WTC11 (cell line): ENCODE measurements at regions not wholly inside any gene's neighbourhood (a gene's known extent, or its start where the extent isn't known, plus 50 kb on each side); places are given as distances from the start of the nearest gene placed in this dataset.

Source experiments
- ATAC-seq: fragments of 200-7000 bp; cut with Tn5 transposase; 2 replicates; pipeline ENCODE4 v1.10.0; 2021; ENCODE audit warnings: mild to moderate bottlenecking, moderate library complexity
- CTCF ChIA-PET: fragments of 300-600 bp; sonication (Branson Sonifier 250); formaldehyde crosslinking; loops from one replicate; lab custom pipeline; 2021; ENCODE audit warnings: antibody characterized with exemption; lab: Charles Lee
- POLR2A ChIA-PET: fragments of 350-600 bp; sonication (Branson Sonifier 250); formaldehyde crosslinking; loops from one replicate; lab custom pipeline; 2021; ENCODE audit warnings: antibody characterized with exemption; lab: Charles Lee
- DNase-seq: peaks from one replicate; pipeline ENCODE4 v3.0.0; 2021; ENCODE audit warnings: low spot score
- H3K27ac Mint-ChIP-seq: 2 replicates; pipeline ENCODE4 v1.8.0; 2021; ENCODE audit warnings: mixed read lengths
- H3K27me3 Mint-ChIP-seq: 2 replicates; pipeline ENCODE4 v1.8.0; 2021; ENCODE audit warnings: low read depth, mild to moderate bottlenecking, moderate library complexity, mixed read lengths
- H3K36me3 Mint-ChIP-seq: 2 replicates; pipeline ENCODE4 v1.8.0; 2021; ENCODE audit warnings: mixed read lengths
- H3K4me1 Mint-ChIP-seq: 2 replicates; pipeline ENCODE4 v1.8.0; 2022; ENCODE audit warnings: mixed read lengths
- H3K4me3 Mint-ChIP-seq: 2 replicates; pipeline ENCODE4 v1.8.0; 2021; ENCODE audit warnings: mild to moderate bottlenecking, moderate library complexity, mixed read lengths
- H3K9me3 Mint-ChIP-seq: 2 replicates; pipeline ENCODE4 v1.8.0; 2021; ENCODE audit warnings: mixed read lengths
- GABPB1 ChIP-seq: sonication (generic); formaldehyde crosslinking; IDR thresholded peaks from 2 replicates; pipeline ENCODE4 v1.8.1; 2023; ENCODE audit warnings: mild to moderate bottlenecking, missing genetic modification reagents
- GRHL2 ChIP-seq: fragments of 250-450 bp; sonication (Bioruptor Pico); IDR thresholded peaks from 2 replicates; pipeline ENCODE4 v1.8.0; 2022; ENCODE audit warnings: mild to moderate bottlenecking, moderate library complexity; ENCODE audit not compliant: insufficient replicate concordance, severe bottlenecking
- GTF2I ChIP-seq: fragments of 250-450 bp; sonication (Bioruptor Pico); conservative IDR thresholded peaks from 2 replicates; pipeline ENCODE4 v1.4.0; 2021; ENCODE audit warnings: mild to moderate bottlenecking
- NFATC4 ChIP-seq: fragments of 250-450 bp; sonication (Bioruptor Pico); IDR thresholded peaks from 2 replicates; pipeline ENCODE4 v1.9.0; 2021; ENCODE audit warnings: mild to moderate bottlenecking
- NFYB ChIP-seq: sonication (generic); formaldehyde crosslinking; conservative IDR thresholded peaks from 2 replicates; pipeline ENCODE4 v1.8.0; 2022; ENCODE audit warnings: low read depth, missing genetic modification reagents
- PRRX2 ChIP-seq: fragments of 250-450 bp; sonication (Bioruptor Pico); IDR thresholded peaks from 2 replicates; pipeline ENCODE4 v1.8.0; 2021; ENCODE audit warnings: mild to moderate bottlenecking
- RELA ChIP-seq: sonication (generic); formaldehyde crosslinking; IDR thresholded peaks from 2 replicates; pipeline ENCODE4 v1.8.1; 2022; ENCODE audit warnings: missing genetic modification reagents, mild to moderate bottlenecking, borderline replicate concordance
- SOX15 ChIP-seq: fragments of 250-450 bp; sonication (Bioruptor Pico); IDR thresholded peaks from 2 replicates; pipeline ENCODE4 v1.9.0; 2021; ENCODE audit warnings: mild to moderate bottlenecking
- TCF7 ChIP-seq: sonication (generic); formaldehyde crosslinking; IDR thresholded peaks from 2 replicates; pipeline ENCODE4 v1.8.0; 2022; ENCODE audit warnings: mild to moderate bottlenecking, low read depth, missing genetic modification reagents, moderate library complexity
- TEAD1 ChIP-seq: sonication (generic); formaldehyde crosslinking; IDR thresholded peaks from 2 replicates; pipeline ENCODE4 v1.8.0; 2022; ENCODE audit warnings: mild to moderate bottlenecking, missing genetic modification reagents
- ZNF263 ChIP-seq: sonication (generic); formaldehyde crosslinking; IDR thresholded peaks from 2 replicates; pipeline ENCODE4 v1.8.1; 2022; ENCODE audit warnings: low read depth, mild to moderate bottlenecking, moderate library complexity, missing genetic modification reagents
- TF ChIP-seq, protein P1 (sequence below): sonication (generic); formaldehyde crosslinking; IDR thresholded peaks from 2 replicates; pipeline ENCODE4 v1.8.0; 2022; ENCODE audit warnings: mild to moderate bottlenecking, missing genetic modification reagents
- TF ChIP-seq, protein P2 (sequence below): fragments of 250-450 bp; sonication (Bioruptor Pico); IDR thresholded peaks from 2 replicates; pipeline ENCODE4 v1.9.0; 2021; ENCODE audit warnings: mild to moderate bottlenecking, borderline replicate concordance
- TF ChIP-seq, protein P3 (sequence below): fragments of 250-450 bp; sonication (Bioruptor Pico); IDR thresholded peaks from 2 replicates; pipeline ENCODE4 v2.1.2; 2022; ENCODE audit warnings: mild to moderate bottlenecking, moderate library complexity
- TF ChIP-seq, protein P4 (sequence below): sonication (generic); formaldehyde crosslinking; IDR thresholded peaks from 2 replicates; pipeline ENCODE4 v1.8.1; 2022; ENCODE audit warnings: low read depth, mild to moderate bottlenecking, moderate library complexity, missing genetic modification reagents, borderline replicate concordance
- TF ChIP-seq, protein P5 (sequence below): sonication (generic); formaldehyde crosslinking; IDR thresholded peaks from 2 replicates; pipeline ENCODE4 v1.8.1; 2022; ENCODE audit warnings: low read depth, missing genetic modification reagents, borderline replicate concordance

DNA sequence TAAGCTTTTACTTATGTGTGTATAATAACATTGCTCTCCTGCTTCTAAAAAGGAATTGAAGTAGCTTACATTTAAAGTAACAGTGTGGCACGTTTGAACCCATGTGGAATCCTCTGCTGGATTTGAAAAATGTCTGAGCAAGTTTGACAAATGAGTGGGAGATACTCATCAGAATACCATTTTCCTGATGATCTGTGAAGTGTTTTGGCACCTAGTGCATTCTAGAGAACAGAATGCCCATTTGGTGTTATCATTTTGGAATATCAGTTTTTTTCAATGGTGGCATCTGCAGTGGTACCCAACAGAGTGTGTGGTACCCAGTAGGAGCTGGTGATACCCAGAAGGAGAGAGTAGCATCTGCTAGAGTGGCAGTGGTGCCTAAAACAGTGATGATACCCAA lies 471.1 kb downstream of the PLK2 start (continued):
- TF ChIP-seq RELA, result no peak
- TF ChIP-seq GRHL2 (CRISPR knock-in tag), result no peak
- TF ChIP-seq, protein P1, sequence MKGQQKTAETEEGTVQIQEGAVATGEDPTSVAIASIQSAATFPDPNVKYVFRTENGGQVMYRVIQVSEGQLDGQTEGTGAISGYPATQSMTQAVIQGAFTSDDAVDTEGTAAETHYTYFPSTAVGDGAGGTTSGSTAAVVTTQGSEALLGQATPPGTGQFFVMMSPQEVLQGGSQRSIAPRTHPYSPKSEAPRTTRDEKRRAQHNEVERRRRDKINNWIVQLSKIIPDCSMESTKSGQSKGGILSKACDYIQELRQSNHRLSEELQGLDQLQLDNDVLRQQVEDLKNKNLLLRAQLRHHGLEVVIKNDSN, result no peak

DNA sequence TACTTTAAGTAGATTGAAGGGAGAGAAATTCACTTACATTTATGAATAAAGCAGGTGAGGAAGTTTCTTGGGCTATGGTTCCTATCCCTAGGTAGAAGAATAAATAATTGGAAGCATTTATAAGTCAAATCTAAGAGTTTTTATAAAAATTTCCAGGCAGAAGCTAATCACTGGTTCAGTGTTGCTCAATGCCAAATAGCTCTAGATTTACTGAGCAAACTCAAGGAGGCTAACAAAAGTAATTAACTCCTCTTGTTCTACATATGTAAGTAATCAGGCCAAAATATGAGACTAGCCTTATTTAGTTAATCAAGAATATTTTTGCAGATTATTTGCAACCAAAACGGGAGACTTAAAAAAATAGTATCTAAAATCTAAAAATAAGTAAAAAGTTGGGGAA lies 472.3 kb downstream of the PLK2 start:
- peaks cover 2% of the 10 kb centered on the region; the same call in 1 of the 2 replicates for H3K9me3 Mint-ChIP-seq
- no peaks in the 10 kb centered on the region for H3K36me3 Mint-ChIP-seq
- no peaks in the 10 kb centered on the region for H3K27me3 Mint-ChIP-seq
- TF ChIP-seq, protein P2, sequence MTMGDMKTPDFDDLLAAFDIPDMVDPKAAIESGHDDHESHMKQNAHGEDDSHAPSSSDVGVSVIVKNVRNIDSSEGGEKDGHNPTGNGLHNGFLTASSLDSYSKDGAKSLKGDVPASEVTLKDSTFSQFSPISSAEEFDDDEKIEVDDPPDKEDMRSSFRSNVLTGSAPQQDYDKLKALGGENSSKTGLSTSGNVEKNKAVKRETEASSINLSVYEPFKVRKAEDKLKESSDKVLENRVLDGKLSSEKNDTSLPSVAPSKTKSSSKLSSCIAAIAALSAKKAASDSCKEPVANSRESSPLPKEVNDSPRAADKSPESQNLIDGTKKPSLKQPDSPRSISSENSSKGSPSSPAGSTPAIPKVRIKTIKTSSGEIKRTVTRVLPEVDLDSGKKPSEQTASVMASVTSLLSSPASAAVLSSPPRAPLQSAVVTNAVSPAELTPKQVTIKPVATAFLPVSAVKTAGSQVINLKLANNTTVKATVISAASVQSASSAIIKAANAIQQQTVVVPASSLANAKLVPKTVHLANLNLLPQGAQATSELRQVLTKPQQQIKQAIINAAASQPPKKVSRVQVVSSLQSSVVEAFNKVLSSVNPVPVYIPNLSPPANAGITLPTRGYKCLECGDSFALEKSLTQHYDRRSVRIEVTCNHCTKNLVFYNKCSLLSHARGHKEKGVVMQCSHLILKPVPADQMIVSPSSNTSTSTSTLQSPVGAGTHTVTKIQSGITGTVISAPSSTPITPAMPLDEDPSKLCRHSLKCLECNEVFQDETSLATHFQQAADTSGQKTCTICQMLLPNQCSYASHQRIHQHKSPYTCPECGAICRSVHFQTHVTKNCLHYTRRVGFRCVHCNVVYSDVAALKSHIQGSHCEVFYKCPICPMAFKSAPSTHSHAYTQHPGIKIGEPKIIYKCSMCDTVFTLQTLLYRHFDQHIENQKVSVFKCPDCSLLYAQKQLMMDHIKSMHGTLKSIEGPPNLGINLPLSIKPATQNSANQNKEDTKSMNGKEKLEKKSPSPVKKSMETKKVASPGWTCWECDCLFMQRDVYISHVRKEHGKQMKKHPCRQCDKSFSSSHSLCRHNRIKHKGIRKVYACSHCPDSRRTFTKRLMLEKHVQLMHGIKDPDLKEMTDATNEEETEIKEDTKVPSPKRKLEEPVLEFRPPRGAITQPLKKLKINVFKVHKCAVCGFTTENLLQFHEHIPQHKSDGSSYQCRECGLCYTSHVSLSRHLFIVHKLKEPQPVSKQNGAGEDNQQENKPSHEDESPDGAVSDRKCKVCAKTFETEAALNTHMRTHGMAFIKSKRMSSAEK (CRISPR knock-in tag), result no peak
- TF ChIP-seq TCF7 (CRISPR knock-in tag), result no peak
- TF ChIP-seq, all 79 proteins: peak for 0
- ChIA-PET CTCF (interaction anchor here (0.9 kb wide), 1 partner anchor 18 kb away, joined by 3 read pairs; no protein-coding TSS in a partner anchor), POLR2A (no interaction called here)
- Mint-ChIP-seq H3K4me3 (no peak overlapping the region), H3K4me1 (0 out of 2 replicates have a peak, but pooled peaks cover 3% of the 10 kb centered on the region), H3K27ac (no peak overlapping the region)
- DNase-seq (no peak), ATAC-seq (no peak)

DNA sequence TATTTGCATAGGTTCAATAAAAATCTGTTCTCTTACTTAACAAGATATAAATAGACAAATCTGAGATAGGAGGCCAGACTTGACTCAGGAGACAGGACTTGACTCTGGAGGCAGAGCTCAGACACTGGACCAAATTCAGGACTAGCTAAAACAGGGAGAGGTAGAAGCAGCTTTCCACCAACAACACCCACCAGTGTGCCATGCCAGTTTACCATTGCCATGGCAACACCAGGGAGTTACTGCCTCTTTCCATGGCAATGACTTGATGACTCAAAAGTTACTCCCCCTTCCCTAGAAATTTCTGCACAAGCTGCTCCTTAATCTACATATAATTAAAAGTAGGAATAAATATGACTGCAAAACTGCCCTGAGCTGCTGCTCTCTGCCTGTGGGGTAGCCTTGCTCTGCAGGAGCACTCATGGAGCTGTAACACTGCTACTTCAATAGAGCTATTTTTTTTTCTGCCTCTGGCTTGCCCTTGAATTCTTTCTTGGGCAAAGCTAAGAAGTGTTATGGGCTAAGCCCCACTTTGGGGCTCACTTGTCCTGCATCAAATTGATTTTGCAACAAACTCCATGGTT lies 473.0 kb downstream of the PLK2 start:
- ChIA-PET POLR2A (no interaction called here), CTCF (interaction anchor here (0.9 kb wide), 1 partner anchor 18 kb away, joined by 3 read pairs; no protein-coding TSS in a partner anchor)
- Mint-ChIP-seq H3K9me3 (no peaks in the 10 kb centered on the region), H3K27ac (no peak overlapping the region), H3K4me3 (no peak overlapping the region), H3K36me3 (no peaks in the 10 kb centered on the region), H3K4me1 (0 out of 2 replicates have a peak, but pooled peaks cover 3% of the 10 kb centered on the region), H3K27me3 (no peaks in the 10 kb centered on the region)
- no peak for TF ChIP-seq NFATC4 (CRISPR knock-in tag)
- no peak for TF ChIP-seq ZNF263 (CRISPR knock-in tag)
- DNase-seq, result no peak
- ATAC-seq, result no peak

DNA sequence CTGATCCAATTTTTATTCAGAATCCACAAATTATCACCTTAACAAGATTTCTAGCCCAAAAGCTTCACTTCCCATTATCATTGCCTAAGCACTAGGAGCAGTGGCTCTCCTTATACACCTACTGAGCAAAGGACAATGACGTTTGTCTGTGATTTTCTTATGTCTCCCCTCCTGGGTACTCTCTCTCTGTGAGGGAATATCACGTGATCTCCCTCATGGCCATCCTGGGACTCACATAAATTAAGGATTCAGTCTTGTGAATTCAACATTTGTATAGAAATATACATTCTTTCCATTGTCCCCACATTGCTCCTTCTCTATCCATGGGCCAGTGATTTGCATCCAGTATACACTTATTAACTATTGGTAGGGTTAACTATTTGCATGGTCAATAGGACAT lies 476.5 kb downstream of the PLK2 start:
- no peak for DNase-seq
- POLR2A ChIA-PET, result no interaction called here
- ATAC-seq, result no peak
- Mint-ChIP-seq H3K27ac (no peak overlapping the region), H3K27me3 (no peaks in the 10 kb centered on the region), H3K4me3 (no peak overlapping the region), H3K9me3 (no peaks in the 10 kb centered on the region), H3K4me1 (no peaks in the 10 kb centered on the region), H3K36me3 (no peaks in the 10 kb centered on the region)
- TF ChIP-seq TCF7 (CRISPR knock-in tag), result no peak
- CTCF ChIA-PET, result no interaction called here

DNA sequence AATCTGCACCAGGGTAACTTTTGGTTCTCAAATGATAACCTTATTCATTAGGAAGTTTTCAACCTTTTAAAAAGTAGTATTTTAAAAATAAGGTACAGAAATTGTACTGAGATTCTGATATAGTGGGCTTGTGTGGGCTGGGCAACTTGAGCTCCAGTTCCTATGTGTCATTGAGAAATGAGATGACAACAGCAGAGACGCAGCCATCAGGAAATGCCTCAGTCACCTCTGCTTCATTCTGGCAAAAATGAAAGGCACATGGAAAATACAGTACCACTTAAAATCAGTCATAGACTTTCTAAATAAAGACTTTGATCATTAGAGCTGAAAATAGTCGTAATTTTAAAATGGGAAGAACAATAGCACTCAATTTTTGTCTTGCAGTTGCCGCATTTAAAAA lies 480.2 kb downstream of the PLK2 start:
- ATAC-seq (no peak), DNase-seq (no peak)
- Mint-ChIP-seq H3K36me3 (no peaks in the 10 kb centered on the region), H3K27ac (no peak overlapping the region), H3K4me3 (no peak overlapping the region), H3K27me3 (no peaks in the 10 kb centered on the region), H3K4me1 (peaks cover 3% of the 10 kb centered on the region; the same call in 1 of the 2 replicates), H3K9me3 (no peaks in the 10 kb centered on the region)
- CTCF ChIA-PET, result no interaction called here
- POLR2A ChIA-PET, result no interaction called here
- TF ChIP-seq NFYB, result no peak
- TF ChIP-seq TEAD1 (CRISPR knock-in tag), result no peak
- TF ChIP-seq, protein P3, sequence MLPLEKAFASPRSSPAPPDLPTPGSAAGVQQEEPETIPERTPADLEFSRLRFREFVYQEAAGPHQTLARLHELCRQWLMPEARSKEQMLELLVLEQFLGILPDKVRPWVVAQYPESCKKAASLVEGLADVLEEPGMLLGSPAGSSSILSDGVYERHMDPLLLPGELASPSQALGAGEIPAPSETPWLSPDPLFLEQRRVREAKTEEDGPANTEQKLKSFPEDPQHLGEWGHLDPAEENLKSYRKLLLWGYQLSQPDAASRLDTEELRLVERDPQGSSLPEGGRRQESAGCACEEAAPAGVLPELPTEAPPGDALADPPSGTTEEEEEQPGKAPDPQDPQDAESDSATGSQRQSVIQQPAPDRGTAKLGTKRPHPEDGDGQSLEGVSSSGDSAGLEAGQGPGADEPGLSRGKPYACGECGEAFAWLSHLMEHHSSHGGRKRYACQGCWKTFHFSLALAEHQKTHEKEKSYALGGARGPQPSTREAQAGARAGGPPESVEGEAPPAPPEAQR (CRISPR knock-in tag), result no peak
- TF ChIP-seq, protein P4, sequence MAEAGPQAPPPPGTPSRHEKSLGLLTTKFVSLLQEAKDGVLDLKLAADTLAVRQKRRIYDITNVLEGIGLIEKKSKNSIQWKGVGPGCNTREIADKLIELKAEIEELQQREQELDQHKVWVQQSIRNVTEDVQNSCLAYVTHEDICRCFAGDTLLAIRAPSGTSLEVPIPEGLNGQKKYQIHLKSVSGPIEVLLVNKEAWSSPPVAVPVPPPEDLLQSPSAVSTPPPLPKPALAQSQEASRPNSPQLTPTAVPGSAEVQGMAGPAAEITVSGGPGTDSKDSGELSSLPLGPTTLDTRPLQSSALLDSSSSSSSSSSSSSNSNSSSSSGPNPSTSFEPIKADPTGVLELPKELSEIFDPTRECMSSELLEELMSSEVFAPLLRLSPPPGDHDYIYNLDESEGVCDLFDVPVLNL (CRISPR knock-in tag), result no peak
- TF ChIP-seq SOX15 (CRISPR knock-in tag), result no peak
- TF ChIP-seq TCF7 (CRISPR knock-in tag), result no peak
- no peak for TF ChIP-seq PRRX2 (CRISPR knock-in tag)
- TF ChIP-seq, protein P5, sequence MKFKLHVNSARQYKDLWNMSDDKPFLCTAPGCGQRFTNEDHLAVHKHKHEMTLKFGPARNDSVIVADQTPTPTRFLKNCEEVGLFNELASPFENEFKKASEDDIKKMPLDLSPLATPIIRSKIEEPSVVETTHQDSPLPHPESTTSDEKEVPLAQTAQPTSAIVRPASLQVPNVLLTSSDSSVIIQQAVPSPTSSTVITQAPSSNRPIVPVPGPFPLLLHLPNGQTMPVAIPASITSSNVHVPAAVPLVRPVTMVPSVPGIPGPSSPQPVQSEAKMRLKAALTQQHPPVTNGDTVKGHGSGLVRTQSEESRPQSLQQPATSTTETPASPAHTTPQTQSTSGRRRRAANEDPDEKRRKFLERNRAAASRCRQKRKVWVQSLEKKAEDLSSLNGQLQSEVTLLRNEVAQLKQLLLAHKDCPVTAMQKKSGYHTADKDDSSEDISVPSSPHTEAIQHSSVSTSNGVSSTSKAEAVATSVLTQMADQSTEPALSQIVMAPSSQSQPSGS (CRISPR knock-in tag), result no peak
- no peak for TF ChIP-seq GRHL2 (CRISPR knock-in tag)
- no peak for TF ChIP-seq GTF2I
- TF ChIP-seq GABPB1 (CRISPR knock-in tag), result no peak
